Neural cell (in vitro differentiated cells): ENCODE measurements at regions not wholly inside any gene's neighbourhood (a gene's known extent, or its start where the extent isn't known, plus 50 kb on each side); places are given as distances from the start of the nearest gene placed in this dataset.
"Not testable (repeated sequence)": the region's sequence is repeated elsewhere in the genome, so short reads cannot be mapped to it uniquely, and the experiment has no call there.

Experiments used
- H2AFZ ChIP-seq: fragments of 200-600, 300-800 bp; sonication (generic), shearing (Covaris generic); 2 replicates; pipeline ENCODE4 v1.6.0; 2014; ENCODE audit warnings: low read depth, mild to moderate bottlenecking, antibody characterized with exemption, low read length, moderate library complexity
- H3F3A ChIP-seq: fragments of 200-600 bp; shearing (Covaris generic); 2 replicates; pipeline ENCODE4 v1.6.1; 2016; ENCODE audit warnings: mild to moderate bottlenecking, moderate library complexity, mixed read lengths, antibody characterized with exemption, low read length; ENCODE audit not compliant: insufficient read depth, poor library complexity, severe bottlenecking
- H3K27ac ChIP-seq: fragments of 200-600, 300-800 bp; sonication (generic), shearing (Covaris generic); 2 replicates; pipeline ENCODE4 v1.5.1; 2014; ENCODE audit warnings: mild to moderate bottlenecking, low read length, moderate library complexity
- H3K27me3 ChIP-seq: fragments of 300-800, 200-600 bp; sonication (generic), shearing (Covaris generic); 2 replicates; pipeline ENCODE4 v1.6.0; 2014; ENCODE audit warnings: mild to moderate bottlenecking, low read depth, low read length, moderate library complexity; ENCODE audit not compliant: insufficient read depth
- H3K36me3 ChIP-seq: fragments of 300-800, 200-600 bp; sonication (generic), shearing (Covaris generic); 2 replicates; pipeline ENCODE4 v1.5.1; 2014; ENCODE audit warnings: mild to moderate bottlenecking, antibody characterized with exemption, low read length, moderate library complexity; ENCODE audit not compliant: insufficient read depth
- H3K4me2 ChIP-seq: fragments of 300-800, 200-600 bp; sonication (generic), shearing (Covaris generic); 2 replicates; pipeline ENCODE4 v1.6.0; 2014; ENCODE audit warnings: mild to moderate bottlenecking, low read length
- H3K4me3 ChIP-seq: fragments of 300-800, 200-600 bp; sonication (generic), shearing (Covaris generic); 2 replicates; pipeline ENCODE4 v1.5.1; 2014; ENCODE audit warnings: mild to moderate bottlenecking, low read length, moderate library complexity
- H3K79me2 ChIP-seq: fragments of 200-600 bp; shearing (Covaris generic); replicated peaks from 2 replicates; pipeline ENCODE4 v1.6.0; 2014; ENCODE audit warnings: mild to moderate bottlenecking, low read length, moderate library complexity; ENCODE audit not compliant: insufficient read depth
- H3K9ac ChIP-seq: fragments of 300-800, 200-600 bp; sonication (generic), shearing (Covaris generic); 2 replicates; pipeline ENCODE4 v1.6.1; 2016; ENCODE audit warnings: mild to moderate bottlenecking, low read length, mixed read lengths
- H3K9me2 ChIP-seq: fragments of 200-600 bp; shearing (Covaris generic); 2 replicates; pipeline ENCODE4 v1.6.1; 2016; ENCODE audit warnings: mild to moderate bottlenecking, low read length, mixed read lengths; ENCODE audit not compliant: insufficient read depth
- H3K9me3 ChIP-seq: fragments of 200-600, 300-800 bp; sonication (generic), shearing (Covaris generic); 2 replicates; pipeline ENCODE4 v1.6.1; 2016; ENCODE audit warnings: mild to moderate bottlenecking, mixed run types, low read length, moderate library complexity, mixed read lengths
- H4K20me1 ChIP-seq: fragments of 200-600 bp; shearing (Covaris generic); 2 replicates; pipeline ENCODE4 v1.6.1; 2016; ENCODE audit warnings: mild to moderate bottlenecking, mixed run types; ENCODE audit not compliant: insufficient read depth
- EP300 ChIP-seq: fragments of 450-650 bp; conservative IDR thresholded peaks from 2 replicates; pipeline ENCODE4 v1.6.1; 2014; ENCODE audit warnings: antibody characterized with exemption, mild to moderate bottlenecking, moderate library complexity; ENCODE audit not compliant: poor library complexity, severe bottlenecking
- EZH2 ChIP-seq: fragments of 200-600, 300-800 bp; shearing (Covaris generic), sonication (generic); IDR thresholded peaks from 2 replicates; pipeline ENCODE4 v1.6.1; 2014; ENCODE audit warnings: antibody characterized with exemption, low read length, borderline replicate concordance, mild to moderate bottlenecking; ENCODE audit not compliant: insufficient read depth, poor library complexity, severe bottlenecking
- MXI1 ChIP-seq: fragments of 450-650 bp; conservative IDR thresholded peaks from 2 replicates; pipeline ENCODE4 v1.6.1; 2014; ENCODE audit warnings: antibody characterized with exemption, mild to moderate bottlenecking; ENCODE audit not compliant: poor library complexity, severe bottlenecking
- POLR2AphosphoS5 ChIP-seq: IDR thresholded peaks from 2 replicates; pipeline ENCODE4 v1.6.1; 2012
- RAD21 ChIP-seq: fragments of 450-650 bp; conservative IDR thresholded peaks from 2 replicates; pipeline ENCODE4 v1.6.1; 2014; ENCODE audit warnings: antibody characterized with exemption, mild to moderate bottlenecking, moderate library complexity
- SMC3 ChIP-seq: fragments of 450-650 bp; conservative IDR thresholded peaks from 2 replicates; pipeline ENCODE4 v1.6.1; 2014; ENCODE audit warnings: antibody characterized with exemption, mild to moderate bottlenecking, moderate library complexity; ENCODE audit not compliant: poor library complexity
- TAF1 ChIP-seq: IDR thresholded peaks from 2 replicates; pipeline ENCODE4 v1.6.1; 2012; ENCODE audit warnings: low read depth
- TF ChIP-seq, protein P1 (sequence below): IDR thresholded peaks from 2 replicates; pipeline ENCODE4 v1.6.1; 2012; ENCODE audit warnings: borderline replicate concordance
- TF ChIP-seq, protein P2 (sequence below): fragments of 450-650 bp; IDR thresholded peaks from 2 replicates; pipeline ENCODE4 v1.5.1; 2014; ENCODE audit warnings: antibody characterized with exemption, mild to moderate bottlenecking, moderate library complexity; ENCODE audit not compliant: poor library complexity, severe bottlenecking

DNA sequence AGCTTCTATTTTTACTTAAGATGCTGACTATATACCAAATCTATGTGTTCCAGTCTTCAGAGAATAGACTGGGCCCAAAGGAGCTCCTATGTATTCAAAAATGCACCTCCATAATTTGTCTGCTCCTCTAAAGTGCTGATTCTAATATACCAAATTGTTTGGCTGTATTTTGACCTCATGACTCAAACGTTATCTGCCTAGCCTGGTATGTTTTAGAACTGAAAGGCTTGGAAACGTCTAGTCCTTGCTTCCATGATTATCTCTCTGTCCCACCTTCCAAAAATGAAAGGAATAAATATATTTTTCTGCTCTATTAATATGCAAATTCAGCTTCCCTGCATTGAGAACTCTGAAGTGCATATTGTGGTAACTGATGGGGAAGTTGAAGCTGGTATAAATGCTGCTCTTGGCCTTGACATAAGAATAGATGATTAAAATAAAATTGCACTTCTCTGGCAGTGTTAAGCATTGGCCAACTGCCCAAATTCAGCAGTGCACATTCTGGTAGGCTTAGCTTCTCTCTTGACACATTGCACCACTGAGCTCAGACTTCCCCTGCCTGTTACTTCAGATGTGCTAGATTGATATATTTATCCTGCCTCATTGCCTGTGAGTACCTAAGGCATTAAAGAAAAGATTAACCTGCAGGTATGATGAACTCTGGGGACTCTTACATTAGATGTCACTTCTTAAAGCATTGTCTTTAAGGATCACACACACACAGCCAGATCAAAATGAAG, 882.3 kb downstream of the RPS29 start:
- Histone ChIP-seq H3K27ac (no peak overlapping the region), H2AFZ (no peak overlapping the region), H3K36me3 (no peaks in the 10 kb centered on the region), H3K9me2 (no peaks in the 10 kb centered on the region), H3F3A (no peaks in the 10 kb centered on the region), H3K4me2 (no peak overlapping the region), H4K20me1 (no peaks in the 10 kb centered on the region), H3K9me3 (no peaks in the 10 kb centered on the region), H3K4me3 (no peak overlapping the region), H3K79me2 (no peaks in the 10 kb centered on the region), H3K9ac (no peak overlapping the region), H3K27me3 (no peaks in the 10 kb centered on the region)
- TF ChIP-seq EZH2 (no peak), MXI1 (no peak), EP300 (peak; percentile 76), RAD21 (no peak), TAF1 (no peak), SMC3 (no peak), POLR2AphosphoS5 (peak; percentile 94)
- TF ChIP-seq, protein P1, sequence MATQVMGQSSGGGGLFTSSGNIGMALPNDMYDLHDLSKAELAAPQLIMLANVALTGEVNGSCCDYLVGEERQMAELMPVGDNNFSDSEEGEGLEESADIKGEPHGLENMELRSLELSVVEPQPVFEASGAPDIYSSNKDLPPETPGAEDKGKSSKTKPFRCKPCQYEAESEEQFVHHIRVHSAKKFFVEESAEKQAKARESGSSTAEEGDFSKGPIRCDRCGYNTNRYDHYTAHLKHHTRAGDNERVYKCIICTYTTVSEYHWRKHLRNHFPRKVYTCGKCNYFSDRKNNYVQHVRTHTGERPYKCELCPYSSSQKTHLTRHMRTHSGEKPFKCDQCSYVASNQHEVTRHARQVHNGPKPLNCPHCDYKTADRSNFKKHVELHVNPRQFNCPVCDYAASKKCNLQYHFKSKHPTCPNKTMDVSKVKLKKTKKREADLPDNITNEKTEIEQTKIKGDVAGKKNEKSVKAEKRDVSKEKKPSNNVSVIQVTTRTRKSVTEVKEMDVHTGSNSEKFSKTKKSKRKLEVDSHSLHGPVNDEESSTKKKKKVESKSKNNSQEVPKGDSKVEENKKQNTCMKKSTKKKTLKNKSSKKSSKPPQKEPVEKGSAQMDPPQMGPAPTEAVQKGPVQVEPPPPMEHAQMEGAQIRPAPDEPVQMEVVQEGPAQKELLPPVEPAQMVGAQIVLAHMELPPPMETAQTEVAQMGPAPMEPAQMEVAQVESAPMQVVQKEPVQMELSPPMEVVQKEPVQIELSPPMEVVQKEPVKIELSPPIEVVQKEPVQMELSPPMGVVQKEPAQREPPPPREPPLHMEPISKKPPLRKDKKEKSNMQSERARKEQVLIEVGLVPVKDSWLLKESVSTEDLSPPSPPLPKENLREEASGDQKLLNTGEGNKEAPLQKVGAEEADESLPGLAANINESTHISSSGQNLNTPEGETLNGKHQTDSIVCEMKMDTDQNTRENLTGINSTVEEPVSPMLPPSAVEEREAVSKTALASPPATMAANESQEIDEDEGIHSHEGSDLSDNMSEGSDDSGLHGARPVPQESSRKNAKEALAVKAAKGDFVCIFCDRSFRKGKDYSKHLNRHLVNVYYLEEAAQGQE = no peak
- TF ChIP-seq, protein P2, sequence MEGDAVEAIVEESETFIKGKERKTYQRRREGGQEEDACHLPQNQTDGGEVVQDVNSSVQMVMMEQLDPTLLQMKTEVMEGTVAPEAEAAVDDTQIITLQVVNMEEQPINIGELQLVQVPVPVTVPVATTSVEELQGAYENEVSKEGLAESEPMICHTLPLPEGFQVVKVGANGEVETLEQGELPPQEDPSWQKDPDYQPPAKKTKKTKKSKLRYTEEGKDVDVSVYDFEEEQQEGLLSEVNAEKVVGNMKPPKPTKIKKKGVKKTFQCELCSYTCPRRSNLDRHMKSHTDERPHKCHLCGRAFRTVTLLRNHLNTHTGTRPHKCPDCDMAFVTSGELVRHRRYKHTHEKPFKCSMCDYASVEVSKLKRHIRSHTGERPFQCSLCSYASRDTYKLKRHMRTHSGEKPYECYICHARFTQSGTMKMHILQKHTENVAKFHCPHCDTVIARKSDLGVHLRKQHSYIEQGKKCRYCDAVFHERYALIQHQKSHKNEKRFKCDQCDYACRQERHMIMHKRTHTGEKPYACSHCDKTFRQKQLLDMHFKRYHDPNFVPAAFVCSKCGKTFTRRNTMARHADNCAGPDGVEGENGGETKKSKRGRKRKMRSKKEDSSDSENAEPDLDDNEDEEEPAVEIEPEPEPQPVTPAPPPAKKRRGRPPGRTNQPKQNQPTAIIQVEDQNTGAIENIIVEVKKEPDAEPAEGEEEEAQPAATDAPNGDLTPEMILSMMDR = no peak

DNA sequence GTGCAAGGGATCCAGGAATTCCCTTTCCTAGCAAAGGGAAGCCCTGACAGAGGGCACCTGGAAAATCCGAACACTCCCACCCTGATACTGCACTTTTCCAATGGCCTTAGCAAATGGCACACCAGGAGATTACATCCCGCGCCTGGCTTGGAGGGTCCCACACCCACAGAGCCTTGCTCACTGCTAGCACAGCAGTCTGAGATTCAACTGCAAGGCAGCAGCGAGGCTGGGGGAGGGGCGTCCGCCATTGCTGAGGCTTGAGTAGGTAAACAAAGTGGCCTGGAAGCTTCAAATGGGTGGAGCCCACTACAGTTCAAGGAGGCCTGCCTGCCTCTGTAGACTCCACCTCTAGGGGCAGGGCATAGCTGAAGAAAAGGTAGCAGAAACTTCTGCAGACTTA, 888.8 kb downstream of the RPS29 start:
- H3K9ac ChIP-seq, H3K4me3 ChIP-seq, H3K36me3 ChIP-seq, H4K20me1 ChIP-seq, H3K27me3 ChIP-seq, H3K4me2 ChIP-seq, H2AFZ ChIP-seq, H3K27ac ChIP-seq, H3K9me3 ChIP-seq, H3F3A ChIP-seq, H3K79me2 ChIP-seq, H3K9me2 ChIP-seq: not testable (repeated sequence)

DNA sequence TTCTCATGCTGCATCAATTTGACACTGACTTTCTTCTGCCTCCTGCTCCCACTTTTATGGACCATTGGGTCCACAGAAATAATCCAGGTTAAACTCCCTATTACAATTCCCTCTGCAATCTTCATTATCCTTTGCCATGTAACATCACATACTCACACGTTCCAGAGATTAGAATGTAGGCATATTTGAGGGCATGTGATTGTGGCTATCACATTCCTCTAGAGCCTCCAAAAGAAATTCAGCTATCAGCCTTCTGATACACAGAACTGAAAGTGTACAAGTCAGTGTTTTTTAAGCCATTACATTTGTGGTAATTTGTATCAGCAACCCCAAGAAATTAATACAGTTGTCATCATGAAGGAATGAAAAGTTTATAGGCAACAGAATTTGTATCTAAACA, 892.4 kb downstream of the RPS29 start:
- H3K4me2 ChIP-seq = no peak overlapping the region
- no peak overlapping the region for H2AFZ ChIP-seq
- no peaks in the 10 kb centered on the region for H3K27me3 ChIP-seq
- H3K27ac ChIP-seq = no peak overlapping the region
- no peak overlapping the region for H3K4me3 ChIP-seq
- H3K9ac ChIP-seq = no peak overlapping the region
- no peaks in the 10 kb centered on the region for H3K9me2 ChIP-seq
- TF ChIP-seq MXI1 = no peak
- no peak for TF ChIP-seq EP300
- TF ChIP-seq, protein P2 = no peak
- TF ChIP-seq EZH2 = no peak
- TF ChIP-seq RAD21 = no peak
- TF ChIP-seq, protein P1 = no peak
- H3K79me2 ChIP-seq = no peaks in the 10 kb centered on the region
- H3K9me3 ChIP-seq = no peaks in the 10 kb centered on the region
- H3F3A ChIP-seq = no peaks in the 10 kb centered on the region
- no peaks in the 10 kb centered on the region for H4K20me1 ChIP-seq
- H3K36me3 ChIP-seq = no peaks in the 10 kb centered on the region
